ENCODE measurements at regions not wholly inside any gene's neighbourhood (a gene's known extent, or its start where the extent isn't known, plus 50 kb on each side); places are given as distances from the start of the nearest gene placed in this dataset.
"Not testable (repeated sequence)": the region's sequence is repeated elsewhere in the genome, so short reads cannot be mapped to it uniquely, and the experiment has no call there.

DNA sequence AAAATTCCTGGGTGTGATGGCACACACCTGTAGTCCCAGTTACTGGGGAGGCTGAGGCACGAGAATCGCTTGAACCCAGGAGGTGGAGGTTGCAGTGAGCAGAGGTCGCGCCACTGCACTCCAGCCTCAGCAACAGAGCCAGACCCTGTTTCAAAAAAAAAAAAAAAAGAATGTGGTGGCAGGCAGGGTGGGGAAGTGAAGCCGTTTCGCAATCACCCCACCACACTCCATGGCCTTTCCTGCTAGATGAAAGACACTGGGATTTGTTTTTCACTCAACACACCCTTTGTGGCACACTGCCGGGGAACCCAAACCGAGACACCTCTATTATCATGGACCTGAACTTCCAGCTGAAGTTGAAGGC is 172.4 kb upstream of the IQSEC1 start:
- DNase-seq = no peak

DNA sequence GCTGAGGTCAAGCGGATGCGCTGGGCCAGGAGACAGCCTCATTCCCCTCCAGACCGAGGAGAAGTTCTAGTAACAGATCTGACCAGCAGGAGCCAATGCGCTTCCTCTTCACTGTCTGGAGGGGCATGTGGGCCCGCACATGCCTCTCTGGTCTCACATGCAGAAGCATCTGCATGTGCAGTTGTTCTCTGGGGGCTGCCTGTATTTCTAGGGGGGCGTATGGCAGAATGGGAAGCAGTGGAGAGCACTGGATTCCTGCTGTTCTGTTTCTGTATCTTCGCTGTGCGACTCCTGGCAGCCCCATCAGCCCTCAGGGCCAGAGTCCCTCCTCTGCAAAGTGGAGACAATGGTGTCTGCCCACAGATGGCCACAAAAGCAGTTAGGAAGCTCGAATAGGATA is 170.4 kb upstream of the IQSEC1 start:
- no peak for DNase-seq

DNA sequence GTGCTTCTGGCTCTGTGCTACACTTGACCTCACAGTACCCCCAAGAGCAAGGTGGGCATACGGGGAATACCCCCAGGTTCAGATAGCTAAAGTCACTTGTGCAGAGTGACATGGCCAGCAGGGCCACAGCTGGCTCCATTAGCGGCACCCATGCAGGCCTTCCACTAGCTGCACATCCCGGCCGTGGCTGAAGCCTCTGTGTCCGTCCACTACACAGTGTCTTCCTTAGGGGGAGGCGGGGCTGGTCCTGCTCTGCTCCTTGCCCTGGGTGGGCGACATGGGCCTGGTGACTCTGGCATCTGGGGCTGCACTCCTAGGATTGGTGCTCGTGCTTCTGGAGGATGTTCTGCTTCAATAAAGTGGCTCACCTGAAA is 169.1 kb upstream of the IQSEC1 start:
- DNase-seq = no peak

DNA sequence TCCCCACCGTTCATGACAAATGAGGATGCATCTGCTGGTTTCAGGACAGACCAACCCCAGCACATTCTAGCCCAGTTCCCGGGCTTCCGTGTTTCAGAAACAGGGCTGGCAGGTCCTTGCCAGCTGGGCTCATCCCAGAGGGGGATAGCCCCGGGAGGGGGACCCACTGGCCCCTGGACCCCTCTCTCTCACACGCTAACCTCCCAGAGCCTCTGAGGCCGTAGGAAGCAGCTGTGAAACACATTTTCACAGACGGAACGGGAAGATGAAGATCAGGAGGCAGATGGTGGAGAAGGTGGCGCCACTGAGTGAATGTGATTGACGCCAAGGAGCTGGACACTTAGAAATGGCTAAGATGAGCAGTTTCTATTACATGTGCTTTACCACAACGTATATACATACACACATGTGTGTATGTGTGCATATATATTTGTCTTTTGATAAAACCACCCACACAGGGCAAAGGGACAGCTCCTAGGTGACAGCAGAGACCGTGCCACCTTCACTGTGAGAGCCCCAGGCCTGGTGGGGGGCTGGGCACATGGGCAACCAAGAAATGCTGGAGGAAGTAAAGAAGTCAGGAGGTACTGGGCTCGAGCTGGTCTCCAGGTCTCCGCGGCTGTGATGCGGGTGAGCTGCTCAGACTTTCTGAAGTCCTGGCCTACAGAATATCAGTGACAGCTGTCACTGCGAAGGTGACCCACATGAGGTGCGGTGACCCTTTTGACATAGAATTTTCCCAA is 168.6 kb upstream of the IQSEC1 start:
- DNase-seq = no peak

DNA sequence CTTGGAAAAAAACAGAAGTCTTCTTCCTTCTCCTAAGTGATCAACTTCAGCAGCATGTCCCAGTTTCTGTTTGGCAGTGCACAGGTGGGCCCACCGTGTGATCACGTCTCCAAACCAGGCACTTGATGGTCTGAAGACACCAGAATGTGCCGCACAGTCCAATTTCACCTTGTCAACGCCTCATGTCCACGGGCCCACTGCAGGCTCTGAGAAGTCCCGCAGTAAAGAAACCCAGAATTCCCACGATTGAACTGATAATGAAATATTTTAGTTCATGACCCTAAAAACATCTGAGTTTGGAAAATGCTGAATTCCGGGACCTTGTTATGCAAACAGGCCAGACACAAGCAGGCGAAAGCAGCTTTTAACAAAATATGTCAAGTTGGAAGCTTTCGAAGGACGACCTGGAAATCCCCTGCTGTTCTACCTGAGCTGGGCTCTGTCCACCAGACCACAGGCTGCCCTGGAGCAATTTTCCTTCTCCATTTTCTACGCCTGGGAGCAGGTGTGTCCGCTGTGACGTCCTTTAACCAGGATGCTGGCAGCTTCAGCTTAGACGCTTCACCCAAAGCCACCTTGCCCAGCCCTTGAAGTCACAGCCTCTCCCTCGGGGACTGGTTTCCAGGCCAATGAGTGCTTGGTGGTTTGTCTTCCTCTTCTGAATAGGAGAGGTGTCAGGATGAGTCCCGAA is 167.8 kb upstream of the IQSEC1 start:
- DNase-seq = no peak

DNA sequence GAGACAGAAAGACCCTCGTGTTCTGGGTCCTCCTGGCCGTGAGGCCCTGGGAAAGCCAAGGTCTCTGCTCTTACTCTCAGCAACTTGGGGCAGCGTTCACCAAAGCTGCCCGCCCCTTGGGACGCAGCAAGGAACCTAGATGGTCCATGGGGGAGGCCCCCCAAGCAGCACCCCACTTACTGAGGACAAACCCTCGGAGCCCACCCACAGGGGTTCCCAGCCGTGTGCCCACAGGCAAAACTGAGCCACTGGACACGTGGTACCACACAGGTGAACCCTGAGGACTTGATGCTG is 166.2 kb upstream of the IQSEC1 start:
- DNase-seq = no peak

DNA sequence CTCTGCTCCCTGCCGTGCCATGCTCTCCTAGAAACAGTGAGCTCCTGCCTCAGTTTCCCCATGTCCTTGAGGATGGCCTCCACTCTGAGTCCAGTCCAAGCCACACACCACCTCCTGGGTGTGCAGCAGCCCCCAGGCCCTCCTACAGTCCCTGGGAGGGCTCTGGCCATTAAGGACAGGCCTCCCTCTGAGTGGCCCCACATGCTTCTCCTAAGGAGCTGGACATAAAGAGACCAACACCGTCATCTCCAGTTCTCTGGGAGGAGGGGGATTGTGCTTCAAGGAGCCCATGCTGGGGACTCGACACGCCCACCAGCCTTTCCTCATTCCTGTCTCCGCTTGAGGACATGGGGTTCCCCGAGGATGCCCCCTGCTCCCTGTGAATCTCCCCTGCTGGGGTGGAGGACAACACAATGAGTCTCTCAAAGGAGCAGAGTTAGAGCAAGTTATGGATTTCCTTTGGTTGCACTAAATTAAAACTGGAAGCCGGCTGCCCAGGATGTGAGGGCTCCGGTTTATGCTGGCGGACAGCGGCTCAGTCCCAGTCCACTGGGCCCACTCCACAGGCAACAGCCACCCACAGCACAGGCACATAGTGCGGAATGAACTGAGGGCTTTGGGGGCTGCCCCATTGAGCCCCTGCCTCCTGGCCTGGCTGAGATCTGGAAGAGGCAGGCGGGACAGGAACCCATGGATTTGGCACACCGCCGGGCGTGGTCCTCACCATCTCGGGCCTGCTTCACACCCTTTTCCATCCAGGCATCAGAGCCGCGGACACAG is 165.6 kb upstream of the IQSEC1 start:
- no peak for DNase-seq

DNA sequence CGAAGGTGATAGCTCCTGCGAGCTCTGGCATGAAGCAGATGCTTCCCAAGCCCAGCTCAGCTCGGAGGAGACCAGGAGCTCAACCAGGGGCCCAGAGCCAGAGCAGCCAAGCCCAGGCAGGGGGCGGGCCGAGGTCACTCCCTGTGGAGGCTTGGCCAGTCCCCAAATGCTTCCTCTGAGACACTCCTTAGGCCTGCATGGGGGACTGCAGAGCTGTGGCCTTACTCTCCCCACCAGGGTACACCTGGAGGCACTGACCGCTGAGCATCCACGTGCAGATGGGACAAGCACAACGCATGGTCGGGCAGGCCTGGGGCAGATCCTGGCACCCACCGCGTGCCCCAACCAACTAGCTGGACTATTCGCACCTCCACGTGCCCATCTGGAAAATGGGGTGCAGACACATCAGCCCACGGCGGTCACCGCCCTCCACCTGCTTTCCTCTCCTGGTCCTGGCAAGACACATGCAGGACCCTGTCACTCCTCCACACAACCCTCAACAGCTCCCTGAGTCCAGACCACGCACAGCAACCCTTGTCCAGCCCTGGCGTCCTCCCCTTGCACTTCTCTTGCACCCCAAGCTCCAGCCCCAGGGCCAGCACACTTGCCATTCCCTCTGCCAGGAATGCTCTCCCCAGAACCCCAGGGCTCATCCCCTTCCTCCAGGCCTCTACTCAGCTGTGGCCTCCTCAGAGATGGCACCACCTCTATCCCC is 164.7 kb upstream of the IQSEC1 start:
- no peak for DNase-seq

DNA sequence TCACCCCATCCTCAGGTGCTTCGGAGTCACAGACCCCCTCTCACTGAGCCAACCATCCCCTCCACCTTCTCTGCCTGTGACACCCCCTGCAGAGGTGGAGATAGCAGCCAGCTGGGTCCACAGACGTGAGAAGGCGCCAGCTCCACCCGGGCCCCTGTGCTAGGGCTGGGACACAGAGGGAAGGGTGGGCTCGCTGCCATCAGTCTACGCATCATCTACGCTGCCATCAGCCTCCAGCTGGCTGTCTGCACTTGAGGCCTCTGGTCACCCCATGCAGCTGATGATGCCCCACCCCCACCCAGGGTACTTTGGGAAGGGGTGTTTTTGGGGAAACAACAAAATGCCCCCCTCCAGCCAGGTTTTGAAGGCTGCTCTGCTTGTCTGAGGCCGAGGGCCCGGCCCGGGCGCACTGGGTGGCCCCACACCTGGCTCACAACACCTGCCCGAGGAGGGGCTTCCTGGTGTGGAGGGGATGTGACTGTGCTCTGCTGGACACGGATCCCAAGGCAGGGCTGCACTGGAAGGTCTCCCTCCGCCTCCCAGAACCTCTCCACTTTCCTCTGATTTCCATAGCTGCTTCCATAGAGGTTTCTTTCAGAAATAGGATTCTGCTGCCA is 163.4 kb upstream of the IQSEC1 start:
- no peak for DNase-seq

DNA sequence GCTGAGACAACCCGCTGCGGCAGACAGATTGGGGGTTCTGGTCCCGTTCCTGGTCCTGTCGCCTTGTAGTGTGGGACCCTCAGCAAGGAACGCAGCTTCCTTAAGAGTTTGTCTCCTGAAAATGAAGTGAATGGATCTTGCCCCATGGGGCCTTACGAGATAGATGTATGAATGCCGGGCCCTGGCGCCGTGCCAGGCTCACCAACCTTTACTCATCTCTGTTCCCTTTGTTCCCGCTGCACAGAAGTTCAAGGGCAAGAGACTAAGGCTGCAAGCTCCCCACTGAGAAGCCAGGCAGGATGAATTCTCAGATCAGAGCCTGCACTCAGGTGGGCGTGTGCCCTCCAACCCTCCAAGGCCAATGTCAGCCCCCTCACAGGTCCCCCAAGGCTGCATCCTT is 162.7 kb upstream of the IQSEC1 start:
- DNase-seq = no peak

DNA sequence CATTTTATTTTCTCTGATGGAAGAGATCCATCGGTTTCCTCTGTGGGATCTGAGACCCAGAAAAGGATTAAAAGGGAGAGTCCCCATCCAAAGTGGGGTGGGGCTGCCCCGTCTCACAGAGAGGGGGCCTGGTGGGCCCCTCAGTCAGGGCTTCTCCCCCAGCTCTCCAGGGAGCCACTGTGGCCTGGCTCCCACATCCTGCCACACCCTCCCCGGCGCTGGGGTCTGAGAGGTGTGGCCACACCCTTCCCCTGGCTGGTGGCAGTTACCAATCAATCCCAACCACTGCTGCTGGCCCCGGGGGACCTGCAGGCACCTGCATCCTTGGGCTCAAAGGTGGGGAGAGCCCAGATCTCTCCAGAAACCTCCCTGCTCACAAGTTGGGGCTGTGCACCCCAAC is 161.8 kb upstream of the IQSEC1 start:
- DNase-seq = peak; percentile 13

DNA sequence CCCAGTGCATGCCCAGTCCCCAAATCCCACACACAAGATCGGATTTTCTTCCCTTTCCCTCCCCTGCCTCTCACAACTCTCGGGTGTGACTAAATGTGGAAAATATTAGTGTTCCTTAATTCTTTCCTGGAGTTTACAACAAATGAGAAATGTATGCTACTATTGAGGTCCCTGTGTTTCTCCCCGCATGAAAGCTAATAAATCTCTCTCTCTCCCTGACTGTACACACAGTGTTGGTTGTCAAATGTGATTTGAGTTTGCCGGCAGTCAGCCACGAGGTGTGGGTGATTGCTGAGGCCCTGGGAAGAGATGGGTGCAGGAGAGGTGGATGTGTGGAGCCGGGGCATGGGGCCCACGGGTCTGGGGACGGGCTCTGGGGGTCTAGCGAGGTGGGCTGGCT is 161.4 kb upstream of the IQSEC1 start:
- DNase-seq = no peak

DNA sequence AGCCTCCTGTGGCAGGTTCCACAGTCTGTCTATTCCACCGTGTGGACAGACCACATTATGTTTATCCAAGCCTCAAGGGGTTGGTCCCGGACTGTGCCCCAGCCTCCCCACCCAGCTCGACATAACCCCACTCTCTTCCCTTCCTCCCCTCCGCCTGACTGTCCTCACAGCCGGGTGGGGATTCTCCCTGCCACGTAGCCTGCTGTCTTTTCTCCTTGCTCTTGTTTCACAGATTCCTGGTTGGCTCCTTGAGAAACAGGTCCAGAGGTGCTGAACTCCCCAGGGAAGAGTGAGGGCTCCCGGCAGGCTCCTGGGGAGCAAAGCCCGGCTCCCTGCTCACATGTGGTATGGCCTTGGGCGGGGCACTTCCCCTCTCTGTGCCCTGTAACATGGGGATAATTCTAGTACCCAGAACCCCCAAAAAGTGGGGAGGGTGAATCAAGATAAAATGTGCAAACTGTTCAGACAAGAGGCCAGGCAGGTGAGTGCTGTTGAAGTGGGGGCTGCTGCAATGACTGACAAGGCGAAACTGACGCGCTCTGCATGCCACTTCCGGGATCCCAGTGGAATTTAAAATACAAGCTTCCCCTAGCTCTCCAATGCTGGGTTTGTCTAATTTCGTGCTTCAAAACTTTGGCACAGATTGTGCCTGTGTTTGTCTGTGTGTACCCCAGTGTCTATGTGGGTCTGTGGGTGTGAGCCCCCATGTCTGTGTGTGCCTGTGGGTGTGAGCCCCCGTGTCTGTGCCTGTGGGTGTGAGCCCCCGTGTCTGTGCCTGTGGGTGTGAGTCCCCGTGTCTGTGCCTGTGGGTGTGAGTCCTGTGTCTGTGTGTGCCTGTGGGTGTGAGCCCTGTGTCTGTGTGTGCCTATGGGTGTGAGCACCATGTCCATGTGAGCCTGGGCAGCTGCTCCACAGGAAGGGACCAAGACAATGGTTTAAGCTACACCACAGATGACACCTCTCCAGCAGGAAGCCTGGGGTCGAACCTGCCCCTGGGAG is 160.6 kb upstream of the IQSEC1 start:
- DNase-seq = peak; percentile 31

DNA sequence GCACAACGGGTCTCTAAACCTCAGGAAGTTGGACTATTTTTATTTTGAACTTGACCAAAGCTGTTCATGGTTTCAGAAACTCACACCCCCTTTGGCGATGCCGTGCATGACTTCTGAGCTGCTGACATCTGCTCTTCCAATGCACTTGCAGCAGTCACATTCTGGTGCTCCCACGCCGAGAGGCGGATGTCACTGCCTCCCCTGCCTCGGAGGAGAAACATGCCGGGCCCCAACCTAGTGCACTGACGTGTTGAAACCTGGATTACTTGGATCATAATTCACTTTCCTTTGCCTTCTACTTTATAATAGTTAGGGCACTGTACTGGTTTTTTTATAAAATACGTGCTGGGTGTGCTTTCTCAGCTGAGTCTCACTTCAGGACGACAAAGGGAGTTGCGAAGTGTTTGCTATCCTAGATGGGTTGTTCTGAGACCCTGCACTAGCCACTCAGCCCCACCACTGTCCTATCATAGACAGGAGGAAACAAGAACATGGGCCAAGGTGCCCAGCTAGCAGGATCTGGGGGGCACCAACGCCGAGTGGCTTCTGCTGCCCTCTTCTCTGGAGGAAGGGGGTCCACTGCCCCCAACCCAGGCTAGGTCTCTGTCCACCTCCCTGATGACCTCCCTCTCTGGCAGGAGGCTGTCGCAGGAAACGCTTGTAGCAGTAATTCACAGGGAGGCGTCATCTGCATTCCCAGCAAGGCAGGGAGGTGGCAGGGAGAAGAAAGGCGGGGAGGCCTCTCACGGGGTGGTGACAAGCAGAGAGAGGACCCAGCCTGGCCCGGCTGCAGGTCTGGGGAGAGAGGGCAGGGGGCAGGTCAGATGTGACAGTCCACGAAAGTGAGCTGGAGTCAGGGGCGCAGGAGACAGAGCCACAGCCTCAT is 158.8 kb upstream of the IQSEC1 start:
- no peak for DNase-seq

DNA sequence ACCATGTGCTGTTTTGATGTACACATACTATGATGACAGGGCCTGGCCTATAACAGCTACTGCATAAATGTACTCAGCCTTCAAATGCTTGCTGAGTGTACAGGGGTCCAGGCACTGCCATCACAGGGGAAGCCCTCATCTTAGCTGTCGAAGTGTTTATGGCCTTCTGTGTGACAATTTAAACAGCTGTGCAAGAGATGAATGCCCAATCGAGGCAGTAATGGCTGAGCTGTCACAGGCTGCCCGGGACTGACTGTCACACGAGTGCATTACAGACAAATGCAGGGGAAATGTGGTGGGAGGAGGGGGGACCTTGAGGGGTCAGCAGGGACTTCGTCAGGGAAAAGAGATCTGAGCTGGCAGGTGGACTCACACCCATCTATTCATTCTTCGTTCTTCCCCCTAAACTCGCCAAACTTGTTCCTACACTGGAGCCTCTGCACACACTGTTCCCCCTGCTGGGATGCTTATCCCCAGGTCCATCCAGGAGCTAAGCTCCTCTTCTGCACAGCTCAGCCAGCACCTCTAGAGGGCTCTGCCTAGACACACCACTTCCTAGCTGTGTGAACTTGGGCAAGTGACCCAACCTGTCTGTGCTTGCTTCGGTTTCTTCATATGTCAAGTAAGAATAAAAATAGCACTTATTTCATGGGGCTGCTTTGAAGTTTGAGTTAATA is 156.2 kb upstream of the IQSEC1 start:
- no peak for DNase-seq

DNA sequence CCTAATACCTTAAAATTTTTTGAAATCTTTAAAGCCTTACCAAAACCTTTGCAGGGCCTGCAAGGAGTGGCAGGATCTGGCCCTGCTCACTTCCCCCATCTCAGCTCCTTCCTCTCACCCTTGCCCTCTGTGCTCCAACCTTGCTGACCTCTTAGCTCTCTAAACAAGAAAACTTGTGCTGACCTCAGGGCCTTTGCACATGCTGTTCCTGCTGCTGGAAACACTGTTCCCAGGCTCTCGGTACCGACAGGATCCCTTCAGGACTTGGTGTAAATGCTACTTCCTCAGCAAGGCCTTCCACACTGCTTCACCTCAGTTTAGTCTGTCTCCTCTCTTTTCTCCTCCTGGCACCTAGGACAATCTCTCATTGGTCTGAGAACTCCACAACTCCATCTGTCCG is 155.4 kb upstream of the IQSEC1 start:
- DNase-seq = no peak

DNA sequence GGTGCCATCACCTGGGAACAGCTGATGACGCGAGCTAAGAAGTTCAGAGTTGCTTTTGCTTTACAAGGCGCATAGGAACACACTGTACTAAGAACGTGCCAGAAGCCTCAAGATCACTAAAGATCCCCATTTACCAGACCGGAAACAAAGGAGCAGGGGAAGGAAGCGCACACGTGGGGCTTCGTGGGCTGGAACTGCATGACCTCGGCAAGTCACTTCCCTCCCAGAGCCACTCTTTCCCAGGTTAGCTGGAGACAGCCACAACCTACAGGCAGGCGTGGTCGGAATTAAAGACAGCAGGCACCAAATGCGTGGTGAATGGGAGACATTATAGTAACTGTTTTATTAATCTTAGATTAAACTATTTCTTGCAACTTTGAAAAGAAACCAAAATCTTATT is 154.9 kb upstream of the IQSEC1 start:
- not testable (repeated sequence) for DNase-seq

DNA sequence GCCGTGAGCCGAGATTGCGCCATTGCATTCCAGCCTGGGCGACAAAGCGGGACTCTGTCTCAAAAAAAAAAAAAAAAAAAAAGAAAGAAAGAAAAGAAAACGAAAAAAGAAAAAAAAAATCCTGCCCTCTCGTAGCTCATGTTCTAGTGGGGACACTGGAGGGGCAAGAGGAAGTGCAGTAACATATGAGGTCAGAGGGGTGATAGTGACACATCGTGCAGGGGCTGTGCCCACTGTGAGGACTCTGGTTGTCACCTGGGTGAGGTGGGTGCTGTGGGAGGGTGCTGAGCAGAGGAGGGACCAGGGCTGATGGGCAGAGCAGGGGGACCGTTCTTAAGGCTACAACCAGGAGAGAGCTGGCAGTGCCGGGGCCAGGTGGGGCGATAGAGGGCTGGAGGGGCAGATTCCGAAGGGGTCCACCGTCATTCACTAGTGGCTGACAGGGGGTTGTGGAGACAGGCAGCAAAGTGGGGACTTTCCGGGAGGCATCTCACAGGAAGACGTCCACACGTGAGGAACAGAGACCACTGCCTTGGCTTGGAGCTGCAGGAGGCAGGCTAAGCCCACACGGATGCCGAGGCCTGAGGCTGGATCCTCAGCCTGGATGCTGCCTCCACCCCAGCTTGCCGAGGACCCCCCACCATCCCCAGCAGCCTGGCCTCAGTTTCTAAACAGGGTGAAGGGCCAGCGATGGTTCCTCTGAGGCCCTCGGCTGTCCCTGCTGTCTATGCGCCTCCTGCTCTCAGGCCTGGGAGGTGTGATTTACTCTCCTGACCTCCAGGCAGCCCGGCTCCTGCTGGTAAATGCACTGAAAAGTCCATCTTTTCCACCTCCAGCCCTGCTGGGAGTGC is 154.3 kb upstream of the IQSEC1 start:
- DNase-seq = no peak

DNA sequence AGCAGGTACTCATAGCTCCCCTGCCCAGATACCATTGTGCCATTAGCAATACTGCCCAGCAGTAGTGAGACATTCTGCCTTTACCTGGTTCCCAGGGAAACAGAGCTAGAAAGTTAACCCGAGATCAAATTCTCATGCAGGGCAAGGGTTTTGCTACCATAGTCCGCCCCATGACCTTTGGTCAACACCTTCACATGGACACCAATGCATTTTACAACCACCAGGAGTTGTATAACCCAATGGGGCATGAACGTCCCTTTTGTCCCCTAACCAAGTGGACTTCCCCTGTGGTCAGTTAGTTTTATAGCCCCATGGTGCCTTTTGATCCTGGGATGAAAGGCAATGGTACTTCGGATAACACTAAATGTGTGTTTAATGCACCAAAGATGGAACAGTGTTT is 151.7 kb upstream of the IQSEC1 start:
- DNase-seq = no peak

Measured in CD4-positive, alpha-beta T cell treated with Interleukin-12 subunit alpha and Interleukin-12 subunit beta, for 1 hour (primary cell).